B cell (primary cell): ENCODE measurements at regions not wholly inside any gene's neighbourhood (a gene's known extent, or its start where the extent isn't known, plus 50 kb on each side); places are given as distances from the start of the nearest gene placed in this dataset.

Experiments used
- ATAC-seq: fragments of 200-7000 bp; cut with Tn5 transposase; one replicate; pipeline ENCODE4 v1.10.0; 2021; ENCODE audit warnings: low read depth, mild to moderate bottlenecking, moderate number of reproducible peaks, moderate library complexity
- CTCF ChIA-PET: fragments of 350-600 bp; sonication (Branson Sonifier 250); formaldehyde crosslinking; loops from one replicate; lab custom pipeline; 2021; ENCODE audit warnings: antibody characterized with exemption, inconsistent platforms; lab: Charles Lee
- POLR2A ChIA-PET: fragments of 350-600 bp; sonication (Branson Sonifier 250); formaldehyde crosslinking; loops from one replicate; lab custom pipeline; 2021; ENCODE audit warnings: antibody characterized with exemption; lab: Charles Lee
- DNase-seq: peaks from one replicate; pipeline ENCODE4 v3.0.0; 2013
- H2AFZ ChIP-seq: 2 replicates; pipeline ENCODE4 v1.6.1; 2012; ENCODE audit warnings: mild to moderate bottlenecking, low read depth, low read length; ENCODE audit not compliant: insufficient read depth, poor library complexity, severe bottlenecking
- H3K27ac ChIP-seq, 2 donors: 1 replicate in 1 of 2; 2 replicates in 1 of 2; pipeline ENCODE4 v1.5.1; 2012 to 2013; ENCODE audit warnings: low read length in 2 of 2, mild to moderate bottlenecking in 2 of 2, moderate library complexity in 1 of 2
- H3K27me3 ChIP-seq, 4 experiments: fragments of 200-600 bp in 1 of 4; sonication (generic) in 1 of 4; replicated peaks in 1 of 4; 1 replicate in 2 of 4; 2 replicates in 2 of 4; pipeline versions ENCODE4 v1.6.1 to v1.7.0; 2013 to 2016; ENCODE audit warnings: low read length in 3 of 4, mild to moderate bottlenecking in 2 of 4, mixed read lengths in 1 of 4, moderate library complexity in 1 of 4; ENCODE audit not compliant: insufficient read depth in 4 of 4, control insufficient read depth in 3 of 4; ENCODE audit errors: control extremely low read depth in 1 of 4
- H3K36me3 ChIP-seq, 2 experiments: replicated peaks in 1 of 2; 1 replicate in 1 of 2; 2 replicates in 1 of 2; pipeline versions ENCODE4 v1.6.1 to v1.7.1; 2013; ENCODE audit warnings: low read length in 1 of 2; ENCODE audit not compliant: insufficient read depth in 2 of 2, control insufficient read depth in 1 of 2; ENCODE audit errors: control extremely low read depth in 1 of 2, extremely low read depth in 1 of 2
- H3K4me1 ChIP-seq, 2 donors: fragments of 200-600 bp in 1 of 2; sonication (generic) in 1 of 2; 1 replicate in 1 of 2; 2 replicates in 1 of 2; pipeline versions ENCODE4 v1.5.1 to v1.6.1; 2013 to 2017; ENCODE audit warnings: low read length in 2 of 2; ENCODE audit not compliant: control insufficient read depth in 2 of 2, insufficient read depth in 2 of 2
- H3K4me2 ChIP-seq: replicated peaks from 2 replicates; pipeline ENCODE3; 2012; ENCODE audit warnings: mild to moderate bottlenecking, low read depth, low read length; ENCODE audit not compliant: poor library complexity, severe bottlenecking
- H3K4me3 ChIP-seq, 5 experiments: fragments of 200-600 bp in 1 of 5; sonication (generic) in 1 of 5; 1 replicate in 3 of 5; 2 replicates in 2 of 5; pipeline versions ENCODE4 v1.5.1 to v1.7.0; 2011 to 2016; ENCODE audit warnings: low read length in 4 of 5, mild to moderate bottlenecking in 4 of 5, low read depth in 2 of 5, control low read depth in 1 of 5, moderate library complexity in 1 of 5; ENCODE audit not compliant: insufficient read depth in 1 of 5; ENCODE audit errors: control extremely low read depth in 1 of 5, extremely low read depth in 1 of 5
- H3K79me2 ChIP-seq: fragments of 200-600 bp; sonication (generic); one replicate; pipeline ENCODE4 v1.6.0; 2016; ENCODE audit warnings: low read length; ENCODE audit not compliant: control insufficient read depth, insufficient read depth
- H3K9ac ChIP-seq: fragments of 200-600 bp; sonication (generic); 2 replicates; pipeline ENCODE4 v1.6.1; 2017; ENCODE audit warnings: mild to moderate bottlenecking, low read length, moderate library complexity
- H3K9me3 ChIP-seq, 3 donors: one replicate each; pipeline versions ENCODE4 v1.6.1 to v1.7.1; 2013; ENCODE audit warnings: low read length in 2 of 3; ENCODE audit not compliant: control insufficient read depth in 2 of 3, insufficient read depth in 1 of 3; ENCODE audit errors: control extremely low read depth in 1 of 3
- H4K20me1 ChIP-seq: 2 replicates; pipeline ENCODE4 v1.6.0; 2012; ENCODE audit warnings: mild to moderate bottlenecking, low read length; ENCODE audit not compliant: insufficient read depth, control insufficient read depth, poor library complexity, severe bottlenecking
- H3K27ac Mint-ChIP-seq: one replicate; pipeline ENCODE4 v1.8.0; 2021; ENCODE audit warnings: mixed read lengths
- H3K27me3 Mint-ChIP-seq: one replicate; pipeline ENCODE4 v1.8.0; 2021; ENCODE audit warnings: mixed read lengths
- H3K4me1 Mint-ChIP-seq: one replicate; pipeline ENCODE4 v1.8.0; 2021; ENCODE audit warnings: mixed read lengths
- H3K4me3 Mint-ChIP-seq: one replicate; pipeline ENCODE4 v1.8.0; 2021; ENCODE audit warnings: mixed read lengths
- H3K9me3 Mint-ChIP-seq: one replicate; pipeline ENCODE4 v1.8.0; 2022; ENCODE audit warnings: mixed read lengths; ENCODE audit not compliant: insufficient read depth
- EZH2 ChIP-seq: IDR thresholded peaks from 2 replicates; pipeline ENCODE4 v1.6.1; 2012; ENCODE audit warnings: borderline replicate concordance, low read depth, mild to moderate bottlenecking, moderate library complexity, low read length; ENCODE audit not compliant: insufficient read depth, poor library complexity, severe bottlenecking
- WGBS: methylation state at CpG from one replicate; pipeline ENCODE4 v1.1.5; 2013; ENCODE audit warnings: missing lambda C conversion rate; ENCODE audit not compliant: insufficient coverage; 5-methylcytosine and 5-hydroxymethylcytosine counted together
- intact Hi-C: fragments of 100-400 bp; cut with micrococcal nuclease; formaldehyde crosslinking; loops from one replicate; pipeline ENCODE4 v1.10.0; 2022
- TF ChIP-seq, protein P1 (sequence below): fragments of 200-600 bp; IDR thresholded peaks from one replicate; pipeline ENCODE4 v1.8.0; 2022; ENCODE audit warnings: antibody characterized with exemption, mild to moderate bottlenecking

DNA sequence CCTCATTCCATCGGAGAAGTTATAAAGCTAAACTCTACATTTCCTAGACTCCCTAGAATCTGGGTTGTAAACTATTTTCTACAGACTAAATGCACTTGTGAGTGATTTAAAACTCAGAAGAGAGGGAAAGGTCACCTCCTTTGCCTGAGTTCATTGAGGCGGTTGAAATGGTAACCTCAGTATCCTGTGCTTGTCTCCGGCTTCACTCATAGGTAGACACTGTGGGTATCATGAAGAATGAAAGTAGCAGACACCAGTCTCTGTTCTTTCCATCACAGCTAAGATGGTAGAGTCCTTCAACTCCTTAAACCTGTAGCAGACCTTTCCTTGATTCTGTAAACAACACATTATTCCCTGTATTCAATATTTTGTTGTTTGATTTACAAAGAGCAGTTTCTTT lies 291.3 kb upstream of the ANKRD50 start:
- no peaks in the 10 kb centered on the region for H3K36me3 ChIP-seq
- WGBS: no CpG with 5 or more reads among the region's 3 CpGs
- H3K4me2 ChIP-seq: no peak overlapping the region
- no peaks in the 10 kb centered on the region for H3K27me3 Mint-ChIP-seq
- H3K4me3 ChIP-seq: no peak overlapping the region
- H3K79me2 ChIP-seq: no peaks in the 10 kb centered on the region
- H3K9me3 ChIP-seq: no peaks in the 10 kb centered on the region
- H4K20me1 ChIP-seq: no peaks in the 10 kb centered on the region
- no peak overlapping the region for H3K27ac ChIP-seq
- intact Hi-C loops: no loop called here
- no peaks in the 10 kb centered on the region for H3K27me3 ChIP-seq
- H3K4me1 Mint-ChIP-seq: no peaks in the 10 kb centered on the region
- H3K4me3 Mint-ChIP-seq: no peak overlapping the region
- H3K4me1 ChIP-seq: no peaks in the 10 kb centered on the region
- TF ChIP-seq, protein P1, sequence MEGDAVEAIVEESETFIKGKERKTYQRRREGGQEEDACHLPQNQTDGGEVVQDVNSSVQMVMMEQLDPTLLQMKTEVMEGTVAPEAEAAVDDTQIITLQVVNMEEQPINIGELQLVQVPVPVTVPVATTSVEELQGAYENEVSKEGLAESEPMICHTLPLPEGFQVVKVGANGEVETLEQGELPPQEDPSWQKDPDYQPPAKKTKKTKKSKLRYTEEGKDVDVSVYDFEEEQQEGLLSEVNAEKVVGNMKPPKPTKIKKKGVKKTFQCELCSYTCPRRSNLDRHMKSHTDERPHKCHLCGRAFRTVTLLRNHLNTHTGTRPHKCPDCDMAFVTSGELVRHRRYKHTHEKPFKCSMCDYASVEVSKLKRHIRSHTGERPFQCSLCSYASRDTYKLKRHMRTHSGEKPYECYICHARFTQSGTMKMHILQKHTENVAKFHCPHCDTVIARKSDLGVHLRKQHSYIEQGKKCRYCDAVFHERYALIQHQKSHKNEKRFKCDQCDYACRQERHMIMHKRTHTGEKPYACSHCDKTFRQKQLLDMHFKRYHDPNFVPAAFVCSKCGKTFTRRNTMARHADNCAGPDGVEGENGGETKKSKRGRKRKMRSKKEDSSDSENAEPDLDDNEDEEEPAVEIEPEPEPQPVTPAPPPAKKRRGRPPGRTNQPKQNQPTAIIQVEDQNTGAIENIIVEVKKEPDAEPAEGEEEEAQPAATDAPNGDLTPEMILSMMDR: no peak
- TF ChIP-seq EZH2: no peak
- no peak overlapping the region for H3K27ac Mint-ChIP-seq
- CTCF ChIA-PET: no interaction called here
- DNase-seq (no peak), ATAC-seq (no peak)
- POLR2A ChIA-PET: no interaction called here
- H3K9me3 Mint-ChIP-seq: no peaks in the 10 kb centered on the region
- no peak overlapping the region for H2AFZ ChIP-seq
- no peak overlapping the region for H3K9ac ChIP-seq

DNA sequence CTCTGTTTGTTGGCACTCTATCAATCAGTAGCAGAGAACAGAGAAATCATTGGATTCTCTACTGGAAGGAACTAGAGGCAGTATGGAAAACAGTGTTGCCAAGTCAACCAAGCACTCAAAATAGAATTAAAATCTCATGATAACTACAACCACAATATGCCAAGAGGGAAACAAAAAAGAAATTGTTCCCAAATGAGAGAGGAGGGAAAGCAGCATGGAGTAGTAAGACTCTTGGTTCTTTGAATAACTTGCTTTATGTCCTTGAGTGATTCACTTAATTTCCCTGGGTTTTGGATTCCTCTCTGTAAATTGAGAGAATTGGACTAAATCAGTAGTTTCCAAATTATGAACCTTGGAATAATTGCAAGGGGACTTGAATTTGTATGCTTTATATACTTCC lies 285.5 kb upstream of the ANKRD50 start:
- Histone ChIP-seq H3K9ac (no peak overlapping the region), H3K4me1 (no peaks in the 10 kb centered on the region), H2AFZ (no peak overlapping the region), H4K20me1 (no peaks in the 10 kb centered on the region), H3K27ac (no peak overlapping the region), H3K9me3 (no peaks in the 10 kb centered on the region), H3K4me3 (no peak overlapping the region), H3K36me3 (no peaks in the 10 kb centered on the region), H3K4me2 (no peak overlapping the region), H3K27me3 (no peaks in the 10 kb centered on the region), H3K79me2 (no peaks in the 10 kb centered on the region)
- no peak overlapping the region for H3K27ac Mint-ChIP-seq
- intact Hi-C loops: no loop called here
- no peak for ATAC-seq
- peaks cover 2% of the 10 kb centered on the region for H3K9me3 Mint-ChIP-seq
- no peaks in the 10 kb centered on the region for H3K4me1 Mint-ChIP-seq
- no peaks in the 10 kb centered on the region for H3K27me3 Mint-ChIP-seq
- POLR2A ChIA-PET: no interaction called here
- TF ChIP-seq, protein P1: no peak
- TF ChIP-seq EZH2: no peak
- no peak for DNase-seq
- CTCF ChIA-PET: no interaction called here
- H3K4me3 Mint-ChIP-seq: no peak overlapping the region
